GM21526 (cell line): ENCODE measurements at regions not wholly inside any gene's neighbourhood (a gene's known extent, or its start where the extent isn't known, plus 50 kb on each side); places are given as distances from the start of the nearest gene placed in this dataset.
"Not testable (repeated sequence)": the region's sequence is repeated elsewhere in the genome, so short reads cannot be mapped to it uniquely, and the experiment has no call there.

Experiments
- ATAC-seq: cut with Tn5 transposase; IDR thresholded peaks from one replicate; pipeline ENCODE4 v1.9.1; 2021; ENCODE audit warnings: moderate library complexity; ENCODE audit not compliant: unreplicated experiment, low FRiP score

GRCh38 chr20:47988676-47989075 is 203.4 kb upstream of the SULF2 start:
- no peak for ATAC-seq

- no peak for ATAC-seq
Measured at GRCh38 chr20:47985092-47985850, 200.0 kb upstream of the SULF2 start.

GRCh38 chr20:47984437-47984836 is 199.2 kb upstream of the SULF2 start:
- no peak for ATAC-seq

GRCh38 chr20:47983642-47984041 is 198.4 kb upstream of the SULF2 start:
- not testable (repeated sequence) for ATAC-seq

GRCh38 chr20:47982574-47983360 is 197.5 kb upstream of the SULF2 start:
- no peak for ATAC-seq

- ATAC-seq, result no peak
Measured at GRCh38 chr20:47981222-47981621, 195.9 kb upstream of the SULF2 start.

GRCh38 chr20:47980336-47981177 is 195.3 kb upstream of the SULF2 start:
- ATAC-seq, result no peak

GRCh38 chr20:47979361-47980095 is 194.2 kb upstream of the SULF2 start:
- not testable (repeated sequence) for ATAC-seq

- ATAC-seq, result not testable (repeated sequence)
Measured at GRCh38 chr20:47978428-47979120, 193.3 kb upstream of the SULF2 start.

- not testable (repeated sequence) for ATAC-seq
Measured at GRCh38 chr20:47977789-47978252, 192.5 kb upstream of the SULF2 start.

- ATAC-seq, result not testable (repeated sequence)
Measured at GRCh38 chr20:47977017-47977788, 191.9 kb upstream of the SULF2 start.

GRCh38 chr20:47974234-47974878 is 189.1 kb upstream of the SULF2 start:
- no peak for ATAC-seq

- ATAC-seq, result no peak
Measured at GRCh38 chr20:47973519-47974233, 188.4 kb upstream of the SULF2 start.

GRCh38 chr20:47972916-47973309 is 187.6 kb upstream of the SULF2 start:
- no peak for ATAC-seq

- not testable (repeated sequence) for ATAC-seq
Measured at GRCh38 chr20:47972297-47972915, 187.1 kb upstream of the SULF2 start.

- no peak for ATAC-seq
Measured at GRCh38 chr20:47971058-47971791, 185.9 kb upstream of the SULF2 start.
